ENCODE measurements at regions not wholly inside any gene's neighbourhood (a gene's known extent, or its start where the extent isn't known, plus 50 kb on each side); places are given as distances from the start of the nearest gene placed in this dataset.

DNA sequence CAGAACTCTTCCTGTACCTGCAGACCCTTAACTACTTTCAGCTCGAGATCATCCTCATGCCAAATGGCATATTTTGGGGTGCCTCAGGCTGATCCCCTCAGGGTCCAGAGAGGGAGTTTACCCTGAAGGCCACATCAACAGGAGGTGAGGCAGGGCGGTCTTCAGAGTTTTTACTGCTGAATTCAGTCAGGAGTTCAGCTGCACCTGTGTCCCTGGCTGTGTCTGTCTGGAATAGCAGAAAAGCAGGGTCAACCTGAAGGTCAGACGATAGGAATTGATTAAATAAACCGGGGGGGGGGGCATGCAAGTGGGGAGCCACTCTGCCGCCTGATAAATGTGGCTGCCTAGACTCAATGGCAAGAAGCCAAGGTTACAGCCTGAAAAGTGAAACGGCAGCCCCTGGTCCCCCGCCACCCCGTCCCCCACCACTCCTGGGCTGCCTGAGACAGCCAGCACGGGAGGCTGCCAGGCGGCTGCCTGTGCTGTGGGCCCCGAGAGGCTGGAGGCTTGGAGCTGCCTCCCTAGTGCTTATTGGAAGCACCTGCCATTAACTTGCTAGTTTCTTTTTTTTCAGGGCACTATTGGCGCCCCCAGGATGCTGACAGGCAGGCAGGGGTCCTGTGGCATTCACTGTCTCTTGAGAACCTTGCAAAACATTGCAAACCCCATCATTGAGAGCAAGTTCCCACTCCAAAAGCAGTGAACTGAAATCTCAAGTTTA lies 182.7 kb upstream of the PPP1R26 start:
- H3K27me3 ChIP-seq (ENCODE audit: insufficient read depth, low read length, poor library complexity, severe bottlenecking) = no peaks in the 10 kb centered on the region
- no peak overlapping the region for H3K4me3 ChIP-seq (ENCODE audit: low read length, poor library complexity, severe bottlenecking)
- no peak for TF ChIP-seq EZH2phosphoT487 (IDR thresholded peaks at IDR 0.05; ENCODE audit: borderline replicate concordance)
- TF ChIP-seq, protein P1, sequence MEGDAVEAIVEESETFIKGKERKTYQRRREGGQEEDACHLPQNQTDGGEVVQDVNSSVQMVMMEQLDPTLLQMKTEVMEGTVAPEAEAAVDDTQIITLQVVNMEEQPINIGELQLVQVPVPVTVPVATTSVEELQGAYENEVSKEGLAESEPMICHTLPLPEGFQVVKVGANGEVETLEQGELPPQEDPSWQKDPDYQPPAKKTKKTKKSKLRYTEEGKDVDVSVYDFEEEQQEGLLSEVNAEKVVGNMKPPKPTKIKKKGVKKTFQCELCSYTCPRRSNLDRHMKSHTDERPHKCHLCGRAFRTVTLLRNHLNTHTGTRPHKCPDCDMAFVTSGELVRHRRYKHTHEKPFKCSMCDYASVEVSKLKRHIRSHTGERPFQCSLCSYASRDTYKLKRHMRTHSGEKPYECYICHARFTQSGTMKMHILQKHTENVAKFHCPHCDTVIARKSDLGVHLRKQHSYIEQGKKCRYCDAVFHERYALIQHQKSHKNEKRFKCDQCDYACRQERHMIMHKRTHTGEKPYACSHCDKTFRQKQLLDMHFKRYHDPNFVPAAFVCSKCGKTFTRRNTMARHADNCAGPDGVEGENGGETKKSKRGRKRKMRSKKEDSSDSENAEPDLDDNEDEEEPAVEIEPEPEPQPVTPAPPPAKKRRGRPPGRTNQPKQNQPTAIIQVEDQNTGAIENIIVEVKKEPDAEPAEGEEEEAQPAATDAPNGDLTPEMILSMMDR (conservative IDR thresholded peaks at IDR 0.05; ENCODE audit: low read length) = no peak

DNA sequence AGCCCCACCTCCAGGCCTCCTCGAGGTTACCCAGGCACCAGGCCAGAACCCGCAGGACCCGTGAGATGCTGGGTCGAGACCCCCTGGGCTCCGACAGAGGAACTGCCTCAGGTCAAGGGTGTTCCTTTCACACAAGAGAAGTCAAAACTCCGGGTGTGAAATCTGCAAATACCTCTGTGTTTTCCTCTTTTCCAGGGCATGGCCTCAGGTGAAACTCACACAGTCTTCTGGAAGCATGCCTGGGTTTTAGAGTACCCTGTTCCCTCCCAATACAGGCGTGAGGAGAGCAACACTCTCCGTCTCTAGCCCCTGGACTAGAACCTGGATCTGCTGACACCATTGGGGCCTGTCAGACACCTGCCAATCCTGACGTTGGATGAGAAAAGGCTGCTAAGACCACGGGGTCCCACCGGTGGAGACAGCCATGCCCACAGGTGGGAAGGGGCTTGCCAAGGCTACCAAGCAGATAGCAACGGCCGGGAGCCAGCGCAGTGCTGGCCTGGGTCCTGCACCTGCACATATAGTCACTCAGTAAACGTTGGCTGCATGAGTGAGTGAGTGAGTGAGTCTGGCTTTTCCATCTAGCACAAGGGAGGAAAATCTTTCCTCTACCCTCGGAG lies 182.0 kb upstream of the PPP1R26 start:
- Histone ChIP-seq H3K9me2 (replicated peaks; ENCODE audit: low read depth, low read length) (no peaks in the 10 kb centered on the region), H3K79me2 (ENCODE audit: insufficient read depth, low read length) (no peaks in the 10 kb centered on the region), H3F3A (ENCODE audit: low read depth) (no peaks in the 10 kb centered on the region), H2AFZ (ENCODE audit: low read length) (no peak overlapping the region), H3K4me3 (ENCODE audit: low read length, poor library complexity, severe bottlenecking) (no peak overlapping the region), H3K36me3 (ENCODE audit: insufficient read depth, low read length) (no peaks in the 10 kb centered on the region), H4K20me1 (ENCODE audit: insufficient read depth, low read length, poor library complexity, severe bottlenecking) (no peaks in the 10 kb centered on the region), H3K9me3 (ENCODE audit: insufficient read depth, low read depth, low read length) (no peaks in the 10 kb centered on the region), H3K4me2 (ENCODE audit: low read depth, low read length, poor library complexity, severe bottlenecking) (no peak overlapping the region), H3K4me1 (ENCODE audit: insufficient read depth, low read length, poor library complexity, severe bottlenecking) (no peaks in the 10 kb centered on the region), H3K9ac (ENCODE audit: low read depth, low read length, poor library complexity, severe bottlenecking) (no peak overlapping the region), H3K27me3 (ENCODE audit: insufficient read depth, low read length, poor library complexity, severe bottlenecking) (no peaks in the 10 kb centered on the region)
- TF ChIP-seq, protein P1 (conservative IDR thresholded peaks at IDR 0.05; ENCODE audit: low read length) = no peak
- no peak for TF ChIP-seq EZH2phosphoT487 (IDR thresholded peaks at IDR 0.05; ENCODE audit: borderline replicate concordance)

More for the DNA sequence above, 182.7 kb upstream of the PPP1R26 start:
- Histone ChIP-seq H3K4me2 (ENCODE audit: low read depth, low read length, poor library complexity, severe bottlenecking) (no peak overlapping the region), H3K9ac (ENCODE audit: low read depth, low read length, poor library complexity, severe bottlenecking) (no peak overlapping the region), H2AFZ (ENCODE audit: low read length) (no peak overlapping the region), H3K36me3 (ENCODE audit: insufficient read depth, low read length) (no peaks in the 10 kb centered on the region), H3K4me1 (ENCODE audit: insufficient read depth, low read length, poor library complexity, severe bottlenecking) (no peaks in the 10 kb centered on the region), H3K9me3 (ENCODE audit: insufficient read depth, low read depth, low read length) (no peaks in the 10 kb centered on the region), H4K20me1 (ENCODE audit: insufficient read depth, low read length, poor library complexity, severe bottlenecking) (no peaks in the 10 kb centered on the region), H3F3A (ENCODE audit: low read depth) (no peaks in the 10 kb centered on the region), H3K9me2 (replicated peaks; ENCODE audit: low read depth, low read length) (no peaks in the 10 kb centered on the region), H3K79me2 (ENCODE audit: insufficient read depth, low read length) (no peaks in the 10 kb centered on the region)

DNA sequence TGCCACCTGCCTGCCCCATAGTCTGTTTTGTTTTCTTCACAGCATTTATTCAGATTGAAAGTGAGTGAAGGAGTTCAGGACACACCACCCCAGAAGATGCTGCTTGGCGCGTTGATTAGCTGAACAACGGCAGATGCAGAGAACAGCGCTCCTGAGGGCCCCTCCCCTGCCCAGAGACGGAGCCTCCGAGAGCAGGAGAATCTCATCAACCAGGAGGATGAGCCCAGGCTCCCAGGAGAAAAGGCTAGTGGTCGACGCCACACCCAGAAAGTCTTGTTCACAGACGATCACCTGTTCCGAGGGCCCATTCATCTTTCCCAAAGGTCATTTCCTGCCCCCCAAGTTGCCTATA lies 180.4 kb upstream of the PPP1R26 start:
- no peak overlapping the region for H3K4me2 ChIP-seq (ENCODE audit: low read depth, low read length, poor library complexity, severe bottlenecking)

More for the DNA sequence above, 180.4 kb upstream of the PPP1R26 start:
- H3K36me3 ChIP-seq (ENCODE audit: insufficient read depth, low read length) = no peaks in the 10 kb centered on the region
- no peaks in the 10 kb centered on the region for H3F3A ChIP-seq (ENCODE audit: low read depth)
- no peaks in the 10 kb centered on the region for H3K4me1 ChIP-seq (ENCODE audit: insufficient read depth, low read length, poor library complexity, severe bottlenecking)
- no peaks in the 10 kb centered on the region for H3K9me2 ChIP-seq (replicated peaks; ENCODE audit: low read depth, low read length)
- H3K9me3 ChIP-seq (ENCODE audit: insufficient read depth, low read depth, low read length) = no peaks in the 10 kb centered on the region
- H2AFZ ChIP-seq (ENCODE audit: low read length) = no peak overlapping the region
- no peak overlapping the region for H3K9ac ChIP-seq (ENCODE audit: low read depth, low read length, poor library complexity, severe bottlenecking)
- no peaks in the 10 kb centered on the region for H3K79me2 ChIP-seq (ENCODE audit: insufficient read depth, low read length)
- TF ChIP-seq, protein P1 (conservative IDR thresholded peaks at IDR 0.05; ENCODE audit: low read length) = no peak
- no peaks in the 10 kb centered on the region for H4K20me1 ChIP-seq (ENCODE audit: insufficient read depth, low read length, poor library complexity, severe bottlenecking)
- no peak overlapping the region for H3K4me3 ChIP-seq (ENCODE audit: low read length, poor library complexity, severe bottlenecking)
- no peaks in the 10 kb centered on the region for H3K27me3 ChIP-seq (ENCODE audit: insufficient read depth, low read length, poor library complexity, severe bottlenecking)

All from Loucy (cell line).